Esophagus squamous epithelium (tissue), 5 donors: ENCODE measurements at regions not wholly inside any gene's neighbourhood (a gene's known extent, or its start where the extent isn't known, plus 50 kb on each side); places are given as distances from the start of the nearest gene placed in this dataset.

ENCODE experiments used
- DNase-seq: peaks from one replicate; lab custom pipeline; 2025; lab: John Stamatoyannopoulos, UW
- H3K27ac ChIP-seq, 4 donors: fragments of 200-600 bp; sonication (generic); one replicate each; pipeline ENCODE4 v1.5.1; 2016 to 2019; ENCODE audit warnings: mild to moderate bottlenecking in 1 of 4
- H3K27me3 ChIP-seq, 4 donors: fragments of 200-600 bp; sonication (generic); 1 replicate in 3 of 4; 2 replicates in 1 of 4; pipeline versions ENCODE4 v1.5.1 to v1.6.0; 2017 to 2021; ENCODE audit warnings: antibody characterized with exemption in 1 of 4
- H3K36me3 ChIP-seq, 3 donors: fragments of 200-600 bp; sonication (generic); one replicate each; pipeline ENCODE4 v1.5.1; 2016 to 2019
- H3K4me1 ChIP-seq, 3 donors: fragments of 200-600 bp; sonication (generic); one replicate each; pipeline ENCODE4 v1.5.1; 2017 to 2019
- H3K4me3 ChIP-seq, 4 donors: fragments of 200-600 bp; sonication (generic); 1 replicate in 3 of 4; 2 replicates in 1 of 4; pipeline ENCODE4 v1.5.1; 2016 to 2019; ENCODE audit warnings: mild to moderate bottlenecking in 2 of 4, moderate library complexity in 1 of 4
- H3K9me3 ChIP-seq, 3 donors: fragments of 200-600 bp; sonication (generic); one replicate each; pipeline ENCODE4 v1.5.1; 2016 to 2019
- POLR2A ChIP-seq, 4 donors: fragments of 450-650 bp; IDR thresholded peaks; one replicate each; pipeline ENCODE4 v1.6.1; 2017; ENCODE audit warnings: antibody characterized with exemption in 4 of 4, mild to moderate bottlenecking in 4 of 4, moderate library complexity in 3 of 4
- WGBS, 2 donors: methylation state at CpG; one replicate each; pipeline ENCODE4 v1.1.5; 2018; 5-methylcytosine and 5-hydroxymethylcytosine counted together
- intact Hi-C: fragments of 100-400 bp; cut with DNase I; formaldehyde crosslinking; loops from one replicate; pipeline ENCODE4 v1.15.0; 2022
- TF ChIP-seq, protein P1 (sequence below), 6 experiments: fragments of 450-650 bp in 4 of 6; fragments of 200-600 bp in 2 of 6; sonication (generic) in 2 of 6; IDR thresholded peaks; one replicate each; pipeline ENCODE4 v1.5.1; 2016 to 2019; ENCODE audit warnings: antibody characterized with exemption in 6 of 6, mild to moderate bottlenecking in 4 of 6, moderate library complexity in 4 of 6
- donor health status: DM: yes; HTN: yes; CAD: no.

DNA sequence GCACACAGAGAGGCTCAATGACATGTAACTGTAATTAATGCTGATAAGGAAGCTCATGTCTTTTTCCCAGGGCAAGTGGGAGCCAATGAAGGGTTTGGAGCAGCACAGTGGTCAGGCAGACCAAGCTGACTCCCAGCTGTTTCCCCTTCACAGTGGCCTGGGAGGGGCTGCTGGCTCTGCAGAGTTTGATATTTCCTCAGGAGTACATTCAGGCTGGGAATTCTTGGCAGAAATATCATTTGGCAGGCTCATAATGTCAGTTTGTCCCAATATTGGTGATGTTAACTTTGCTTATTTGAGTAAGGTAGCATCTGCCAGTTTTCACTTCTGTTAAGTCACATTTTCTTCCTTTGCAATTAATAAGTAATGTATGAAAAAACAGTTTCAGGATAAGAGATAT is 247.0 kb downstream of the EMP1 start:
- Histone ChIP-seq H3K9me3 (no peaks in the 10 kb centered on the region), H3K36me3 (no peaks in the 10 kb centered on the region), H3K27me3 (no peaks in the 10 kb centered on the region), H3K27ac (no peak overlapping the region), H3K4me3 (no peak overlapping the region), H3K4me1 (no peaks in the 10 kb centered on the region)
- DNase-seq: no peak
- TF ChIP-seq POLR2A (IDR thresholded peaks at IDR 0.05): no peak
- TF ChIP-seq, protein P1, sequence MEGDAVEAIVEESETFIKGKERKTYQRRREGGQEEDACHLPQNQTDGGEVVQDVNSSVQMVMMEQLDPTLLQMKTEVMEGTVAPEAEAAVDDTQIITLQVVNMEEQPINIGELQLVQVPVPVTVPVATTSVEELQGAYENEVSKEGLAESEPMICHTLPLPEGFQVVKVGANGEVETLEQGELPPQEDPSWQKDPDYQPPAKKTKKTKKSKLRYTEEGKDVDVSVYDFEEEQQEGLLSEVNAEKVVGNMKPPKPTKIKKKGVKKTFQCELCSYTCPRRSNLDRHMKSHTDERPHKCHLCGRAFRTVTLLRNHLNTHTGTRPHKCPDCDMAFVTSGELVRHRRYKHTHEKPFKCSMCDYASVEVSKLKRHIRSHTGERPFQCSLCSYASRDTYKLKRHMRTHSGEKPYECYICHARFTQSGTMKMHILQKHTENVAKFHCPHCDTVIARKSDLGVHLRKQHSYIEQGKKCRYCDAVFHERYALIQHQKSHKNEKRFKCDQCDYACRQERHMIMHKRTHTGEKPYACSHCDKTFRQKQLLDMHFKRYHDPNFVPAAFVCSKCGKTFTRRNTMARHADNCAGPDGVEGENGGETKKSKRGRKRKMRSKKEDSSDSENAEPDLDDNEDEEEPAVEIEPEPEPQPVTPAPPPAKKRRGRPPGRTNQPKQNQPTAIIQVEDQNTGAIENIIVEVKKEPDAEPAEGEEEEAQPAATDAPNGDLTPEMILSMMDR (IDR thresholded peaks at IDR 0.05): no peak
- intact Hi-C loops: no loop called here

DNA sequence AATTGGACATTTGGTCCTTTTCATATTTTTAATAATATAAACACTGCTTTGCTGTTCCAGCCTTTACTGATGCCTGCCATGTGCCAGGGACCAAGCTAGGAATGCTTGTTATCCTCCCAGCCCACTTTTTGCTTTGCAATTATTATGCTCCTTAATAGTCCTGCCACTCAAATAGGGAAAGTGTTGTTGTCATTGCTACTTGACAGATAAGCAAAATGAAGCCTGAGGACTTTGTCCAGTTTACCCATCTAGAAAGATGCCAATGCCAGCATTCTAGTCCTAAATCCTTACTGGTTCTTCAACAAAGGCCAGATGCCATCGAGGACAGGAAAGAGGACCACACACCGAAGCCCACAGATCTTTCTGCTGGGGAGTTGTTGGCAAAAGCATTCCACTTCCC is 246.5 kb downstream of the EMP1 start:
- intact Hi-C loops: no loop called here
- Histone ChIP-seq H3K4me3 (no peak overlapping the region), H3K27ac (no peak overlapping the region), H3K9me3 (no peaks in the 10 kb centered on the region), H3K4me1 (no peaks in the 10 kb centered on the region), H3K27me3 (no peaks in the 10 kb centered on the region), H3K36me3 (no peaks in the 10 kb centered on the region)
- TF ChIP-seq, protein P1 (IDR thresholded peaks at IDR 0.05): no peak
- no peak for TF ChIP-seq POLR2A (IDR thresholded peaks at IDR 0.05)
- DNase-seq: no peak
- 50 to 84% methylated on average over 2 of the region's 2 CpGs for WGBS, 2 donors

DNA sequence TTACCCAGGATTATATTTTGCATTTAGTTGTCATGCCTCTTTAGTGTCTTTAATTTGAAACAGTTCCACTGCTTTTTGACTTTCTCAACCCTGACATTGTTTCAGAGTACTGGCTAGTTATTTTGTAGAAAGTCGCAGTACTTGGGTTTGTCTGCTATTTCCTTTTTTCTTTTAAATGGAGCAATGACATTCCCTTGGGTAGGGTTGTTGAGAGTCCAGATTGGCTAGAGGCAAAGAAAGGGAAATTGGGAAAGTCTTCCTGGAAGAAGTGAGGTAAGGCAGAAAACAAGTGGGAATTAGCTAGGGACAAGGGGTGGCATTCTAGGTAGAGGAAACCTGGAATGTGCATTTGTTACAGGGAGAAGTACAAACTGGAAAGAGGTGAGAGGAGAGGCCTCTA is 245.9 kb downstream of the EMP1 start:
- Histone ChIP-seq H3K4me3 (no peak overlapping the region), H3K9me3 (no peaks in the 10 kb centered on the region), H3K36me3 (no peaks in the 10 kb centered on the region), H3K27me3 (no peaks in the 10 kb centered on the region), H3K4me1 (no peaks in the 10 kb centered on the region), H3K27ac (no peak overlapping the region)
- 76 to 77% methylated on average over 1 of the region's 1 CpG for WGBS, 2 donors
- TF ChIP-seq, protein P1 (IDR thresholded peaks at IDR 0.05): no peak
- no peak for TF ChIP-seq POLR2A (IDR thresholded peaks at IDR 0.05)
- intact Hi-C loops: no loop called here
- DNase-seq: no peak

DNA sequence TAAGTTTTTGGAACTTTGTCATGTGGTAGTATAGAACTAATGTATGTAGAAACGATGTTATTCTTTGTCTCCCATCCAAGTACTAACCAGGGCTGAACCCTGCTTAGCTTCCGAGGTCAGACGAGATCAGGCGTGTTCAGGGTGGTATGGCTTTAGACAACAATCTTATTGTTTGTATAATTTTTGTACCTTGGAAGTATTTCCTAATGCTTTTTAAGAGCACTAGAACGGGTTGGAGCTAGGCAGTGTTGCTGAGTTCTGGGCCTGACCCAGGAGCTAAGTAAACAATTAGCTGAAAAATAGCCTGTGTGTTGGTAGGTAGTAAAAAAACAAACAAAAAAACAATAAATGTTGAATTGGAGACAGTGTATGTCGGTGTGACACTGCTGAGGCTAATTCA is 244.3 kb downstream of the EMP1 start:
- Histone ChIP-seq H3K4me1 (no peaks in the 10 kb centered on the region), H3K4me3 (no peak overlapping the region), H3K36me3 (no peaks in the 10 kb centered on the region), H3K27me3 (no peaks in the 10 kb centered on the region), H3K27ac (no peak overlapping the region), H3K9me3 (no peaks in the 10 kb centered on the region)
- no peak for DNase-seq
- WGBS, 2 donors: 57 to 65% methylated on average over 6 of the region's 6 CpGs
- intact Hi-C loops: no loop called here
- TF ChIP-seq POLR2A (IDR thresholded peaks at IDR 0.05): no peak
- TF ChIP-seq, protein P1 (IDR thresholded peaks at IDR 0.05): no peak

DNA sequence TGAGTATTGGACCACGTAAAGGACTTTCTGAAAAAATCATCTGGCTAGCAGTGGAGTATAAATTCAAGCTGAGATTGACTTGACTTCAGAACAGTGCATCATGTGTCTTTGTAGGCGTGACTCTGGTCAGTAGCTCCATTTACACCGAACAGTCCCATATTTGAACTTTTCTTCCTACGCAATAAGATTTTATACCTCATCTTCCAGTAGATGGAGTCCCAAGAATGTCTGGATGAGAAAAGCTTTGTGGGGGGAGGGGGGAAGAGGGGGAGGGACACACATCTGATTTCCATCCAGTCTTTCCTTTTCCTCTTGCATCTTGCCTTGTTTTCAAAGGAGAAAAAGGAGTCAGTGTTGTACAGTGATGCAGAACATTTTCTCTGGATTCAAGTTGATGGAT is 241.0 kb downstream of the EMP1 start:
- TF ChIP-seq, protein P1 (IDR thresholded peaks at IDR 0.05): no peak
- no peak for TF ChIP-seq POLR2A (IDR thresholded peaks at IDR 0.05)
- Histone ChIP-seq H3K9me3 (no peaks in the 10 kb centered on the region), H3K27me3 (no peaks in the 10 kb centered on the region), H3K4me3 (no peak overlapping the region), H3K4me1 (no peaks in the 10 kb centered on the region), H3K36me3 (no peaks in the 10 kb centered on the region), H3K27ac (no peak overlapping the region)
- 88% methylated on average over 4 of the region's 4 CpGs for WGBS, 2 donors
- intact Hi-C loops: no loop called here
- no peak for DNase-seq
